CD14-positive monocyte (primary cell): ENCODE measurements at regions not wholly inside any gene's neighbourhood (a gene's known extent, or its start where the extent isn't known, plus 50 kb on each side); places are given as distances from the start of the nearest gene placed in this dataset.

Experiments used
- DNase-seq, 3 donors: peaks; one replicate each; pipeline ENCODE4 v3.0.0-alpha.2; 2011 to 2022
- H2AFZ ChIP-seq: 2 replicates; pipeline ENCODE4 v1.6.0; 2012; ENCODE audit warnings: mild to moderate bottlenecking, low read depth, low read length, inconsistent platforms; ENCODE audit not compliant: insufficient read depth, poor library complexity, severe bottlenecking
- H3K27ac ChIP-seq, 2 donors: 1 replicate in 1 of 2; 2 replicates in 1 of 2; pipeline ENCODE4 v1.5.1; 2012 to 2013; ENCODE audit warnings: low read length in 2 of 2, control low read depth in 1 of 2, inconsistent platforms in 1 of 2, low read depth in 1 of 2, mild to moderate bottlenecking in 1 of 2
- H3K27me3 ChIP-seq, 2 donors: one replicate each; pipeline versions ENCODE4 v1.6.0 to v1.6.1; 2011 to 2013; ENCODE audit warnings: low read length in 2 of 2; ENCODE audit not compliant: control insufficient read depth in 2 of 2, insufficient read depth in 2 of 2
- H3K36me3 ChIP-seq, 2 donors: replicated peaks in 1 of 2; 1 replicate in 1 of 2; 2 replicates in 1 of 2; pipeline versions ENCODE4 v1.5.1 to v1.6.1; 2012 to 2013; ENCODE audit warnings: low read length in 2 of 2, control low read depth in 1 of 2, inconsistent platforms in 1 of 2, mild to moderate bottlenecking in 1 of 2; ENCODE audit not compliant: insufficient read depth in 2 of 2, control insufficient read depth in 1 of 2
- H3K4me1 ChIP-seq, 2 donors: 1 replicate in 1 of 2; 2 replicates in 1 of 2; pipeline versions ENCODE4 v1.5.1 to v1.6.1; 2012 to 2013; ENCODE audit warnings: low read length in 2 of 2, control low read depth in 1 of 2, inconsistent platforms in 1 of 2, mild to moderate bottlenecking in 1 of 2, moderate library complexity in 1 of 2; ENCODE audit not compliant: insufficient read depth in 2 of 2, control insufficient read depth in 1 of 2
- H3K4me2 ChIP-seq: replicated peaks from 2 replicates; pipeline ENCODE3; 2012; ENCODE audit warnings: low read length, moderate library complexity, mild to moderate bottlenecking; ENCODE audit not compliant: poor library complexity, severe bottlenecking; ENCODE audit errors: extremely low read depth
- H3K4me3 ChIP-seq, 3 experiments: fragments of 200-600 bp in 1 of 3; sonication (generic) in 1 of 3; replicated peaks in 1 of 3; 1 replicate in 2 of 3; 2 replicates in 1 of 3; pipeline ENCODE4 v1.5.1; 2011 to 2013; ENCODE audit warnings: low read length in 3 of 3, mild to moderate bottlenecking in 3 of 3, control low read depth in 2 of 3, low read depth in 2 of 3, inconsistent platforms in 1 of 3, moderate library complexity in 1 of 3
- H3K79me2 ChIP-seq: 2 replicates; pipeline ENCODE4 v1.6.0; 2012; ENCODE audit warnings: mild to moderate bottlenecking, control low read depth, inconsistent platforms, low read length, moderate library complexity; ENCODE audit not compliant: insufficient read depth
- H3K9ac ChIP-seq: 2 replicates; pipeline ENCODE4 v1.6.0; 2017; ENCODE audit warnings: low read length, mild to moderate bottlenecking; ENCODE audit not compliant: insufficient read depth, poor library complexity, severe bottlenecking
- H3K9me3 ChIP-seq, 2 donors: replicated peaks in 1 of 2; 1 replicate in 1 of 2; 2 replicates in 1 of 2; pipeline versions ENCODE4 v1.5.1 to v1.6.1; 2012 to 2013; ENCODE audit warnings: low read length in 2 of 2, control low read depth in 1 of 2; ENCODE audit not compliant: control insufficient read depth in 1 of 2, insufficient read depth in 1 of 2
- H4K20me1 ChIP-seq: 2 replicates; pipeline ENCODE4 v1.6.0; 2012; ENCODE audit warnings: mild to moderate bottlenecking, low read length, control low read depth, moderate library complexity; ENCODE audit not compliant: insufficient read depth
- H3K27ac Mint-ChIP-seq, 7 donors: one replicate each; pipeline ENCODE4 v1.8.0; 2020; ENCODE audit warnings: mild to moderate bottlenecking in 7 of 7, mixed read lengths in 7 of 7, moderate library complexity in 6 of 7, inconsistent platforms in 2 of 7
- H3K27me3 Mint-ChIP-seq, 3 donors: one replicate each; pipeline ENCODE4 v1.8.0; 2021 to 2022; ENCODE audit warnings: low read depth in 3 of 3, mild to moderate bottlenecking in 3 of 3, mixed read lengths in 3 of 3, moderate library complexity in 3 of 3, inconsistent platforms in 1 of 3
- H3K36me3 Mint-ChIP-seq, 2 donors: one replicate each; pipeline ENCODE4 v1.8.0; 2020; ENCODE audit warnings: mixed read lengths in 2 of 2, inconsistent platforms in 1 of 2, mild to moderate bottlenecking in 1 of 2
- H3K4me1 Mint-ChIP-seq: one replicate; pipeline ENCODE4 v1.8.0; 2020; ENCODE audit warnings: mild to moderate bottlenecking, mixed read lengths
- H3K4me3 Mint-ChIP-seq, 2 donors: one replicate each; pipeline ENCODE4 v1.8.0; 2020; ENCODE audit warnings: mild to moderate bottlenecking in 2 of 2, mixed read lengths in 2 of 2, moderate library complexity in 1 of 2
- H3K9me3 Mint-ChIP-seq, 7 donors: one replicate each; pipeline ENCODE4 v1.8.0; 2020 to 2022; ENCODE audit warnings: mixed read lengths in 7 of 7, mild to moderate bottlenecking in 6 of 7, moderate library complexity in 6 of 7, inconsistent platforms in 2 of 7
- WGBS: methylation state at CpG from one replicate; pipeline ENCODE4 v1.1.5; 2013; ENCODE audit warnings: missing lambda C conversion rate; ENCODE audit not compliant: insufficient coverage; 5-methylcytosine and 5-hydroxymethylcytosine counted together
- intact Hi-C, 2 donors: fragments of 100-400 bp; cut with micrococcal nuclease; formaldehyde crosslinking; loops; one replicate each; pipeline versions ENCODE4 v1.15.0 to v1.15.1; 2023
- TF ChIP-seq, protein P1 (sequence below): fragments of 200-600 bp; IDR thresholded peaks from one replicate; pipeline ENCODE4 v1.8.0; 2022; ENCODE audit warnings: antibody characterized with exemption, mild to moderate bottlenecking

DNA sequence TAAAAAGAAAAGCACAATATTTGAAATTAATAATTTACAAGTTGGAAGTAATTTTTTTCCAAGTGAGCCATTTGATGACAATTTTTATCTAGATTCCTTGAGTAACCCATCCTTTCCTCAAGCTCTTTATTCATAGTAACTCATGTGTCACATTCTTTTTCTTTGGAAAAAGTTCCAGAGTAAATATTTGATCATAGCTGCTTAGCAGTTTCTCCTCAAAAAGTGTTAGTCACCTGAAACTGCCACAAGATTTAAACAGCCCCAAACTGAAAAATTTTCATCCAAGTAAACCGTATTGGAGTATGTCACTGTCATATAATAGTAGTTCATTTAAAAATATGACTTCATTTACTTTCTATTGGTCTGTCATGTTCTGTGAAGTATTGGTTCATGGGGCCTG is 94.6 kb upstream of the CASK start:
- no CpG with 5 or more reads among the region's 1 CpG for WGBS
- H3K27me3 Mint-ChIP-seq, result peaks cover 0 to 5% (median 0%) of the 10 kb centered on the region in 3 donors
- DNase-seq, result no peak
- Histone ChIP-seq H3K79me2 (no peaks in the 10 kb centered on the region), H3K9ac (no peak overlapping the region), H3K27ac (no peak overlapping the region), H2AFZ (no peak overlapping the region), H3K4me3 (no peak overlapping the region), H4K20me1 (no peaks in the 10 kb centered on the region), H3K36me3 (no peaks in the 10 kb centered on the region), H3K4me1 (no peaks in the 10 kb centered on the region), H3K27me3 (no peaks in the 10 kb centered on the region), H3K9me3 (no peaks in the 10 kb centered on the region), H3K4me2 (no peak overlapping the region)
- H3K27ac Mint-ChIP-seq, result no peak overlapping the region
- H3K4me3 Mint-ChIP-seq, result no peak overlapping the region
- peaks cover 0 to 4% (median 3%) of the 10 kb centered on the region in 7 donors for H3K9me3 Mint-ChIP-seq
- H3K4me1 Mint-ChIP-seq, result no peaks in the 10 kb centered on the region
- intact Hi-C loops, result no loop called here
- no peaks in the 10 kb centered on the region for H3K36me3 Mint-ChIP-seq
- TF ChIP-seq, protein P1, sequence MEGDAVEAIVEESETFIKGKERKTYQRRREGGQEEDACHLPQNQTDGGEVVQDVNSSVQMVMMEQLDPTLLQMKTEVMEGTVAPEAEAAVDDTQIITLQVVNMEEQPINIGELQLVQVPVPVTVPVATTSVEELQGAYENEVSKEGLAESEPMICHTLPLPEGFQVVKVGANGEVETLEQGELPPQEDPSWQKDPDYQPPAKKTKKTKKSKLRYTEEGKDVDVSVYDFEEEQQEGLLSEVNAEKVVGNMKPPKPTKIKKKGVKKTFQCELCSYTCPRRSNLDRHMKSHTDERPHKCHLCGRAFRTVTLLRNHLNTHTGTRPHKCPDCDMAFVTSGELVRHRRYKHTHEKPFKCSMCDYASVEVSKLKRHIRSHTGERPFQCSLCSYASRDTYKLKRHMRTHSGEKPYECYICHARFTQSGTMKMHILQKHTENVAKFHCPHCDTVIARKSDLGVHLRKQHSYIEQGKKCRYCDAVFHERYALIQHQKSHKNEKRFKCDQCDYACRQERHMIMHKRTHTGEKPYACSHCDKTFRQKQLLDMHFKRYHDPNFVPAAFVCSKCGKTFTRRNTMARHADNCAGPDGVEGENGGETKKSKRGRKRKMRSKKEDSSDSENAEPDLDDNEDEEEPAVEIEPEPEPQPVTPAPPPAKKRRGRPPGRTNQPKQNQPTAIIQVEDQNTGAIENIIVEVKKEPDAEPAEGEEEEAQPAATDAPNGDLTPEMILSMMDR, result no peak

DNA sequence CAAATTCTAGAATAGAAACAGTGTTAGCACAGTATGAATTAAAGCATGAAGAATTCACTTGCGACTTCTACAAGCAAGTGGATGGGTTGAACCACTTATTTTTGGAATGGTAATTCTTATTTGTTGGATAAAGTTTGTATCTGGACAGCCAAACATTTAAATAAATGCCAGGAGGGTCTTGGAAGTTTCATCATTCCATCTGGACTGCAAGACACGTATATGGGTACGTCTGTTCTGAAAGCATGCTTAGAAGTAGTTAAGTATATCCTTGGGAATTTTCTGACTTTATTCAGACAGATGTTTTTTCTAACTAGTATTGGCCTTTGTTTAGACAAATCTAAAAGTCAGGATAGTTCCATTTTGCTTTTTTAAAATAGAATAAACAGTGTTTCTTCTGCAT is 77.5 kb upstream of the CASK start:
- no peaks in the 10 kb centered on the region for H3K4me1 Mint-ChIP-seq
- no peaks in the 10 kb centered on the region for H3K36me3 Mint-ChIP-seq

More for the DNA sequence above, 77.5 kb upstream of the CASK start:
- Histone ChIP-seq H3K27ac (no peak overlapping the region), H3K9ac (no peak overlapping the region), H4K20me1 (no peaks in the 10 kb centered on the region), H3K9me3 (no peaks in the 10 kb centered on the region), H3K4me1 (no peaks in the 10 kb centered on the region), H3K4me3 (no peak overlapping the region), H3K27me3 (no peaks in the 10 kb centered on the region), H3K79me2 (no peaks in the 10 kb centered on the region), H2AFZ (no peak overlapping the region), H3K4me2 (no peak overlapping the region), H3K36me3 (no peaks in the 10 kb centered on the region)
- no peak overlapping the region for H3K27ac Mint-ChIP-seq
- no peak for DNase-seq
- H3K27me3 Mint-ChIP-seq, result peaks cover 1 to 2% (median 2%) of the 10 kb centered on the region in 3 donors
- no CpG with 5 or more reads among the region's 3 CpGs for WGBS
- TF ChIP-seq, protein P1, result no peak
- intact Hi-C loops, result no loop called here
- no peak overlapping the region for H3K4me3 Mint-ChIP-seq
- H3K9me3 Mint-ChIP-seq, result peaks cover 0 to 13% (median 2%) of the 10 kb centered on the region in 7 donors
